ENCODE measurements at regions not wholly inside any gene's neighbourhood (a gene's known extent, or its start where the extent isn't known, plus 50 kb on each side); places are given as distances from the start of the nearest gene placed in this dataset.
"Not testable (repeated sequence)": the region's sequence is repeated elsewhere in the genome, so short reads cannot be mapped to it uniquely, and the experiment has no call there.

DNA sequence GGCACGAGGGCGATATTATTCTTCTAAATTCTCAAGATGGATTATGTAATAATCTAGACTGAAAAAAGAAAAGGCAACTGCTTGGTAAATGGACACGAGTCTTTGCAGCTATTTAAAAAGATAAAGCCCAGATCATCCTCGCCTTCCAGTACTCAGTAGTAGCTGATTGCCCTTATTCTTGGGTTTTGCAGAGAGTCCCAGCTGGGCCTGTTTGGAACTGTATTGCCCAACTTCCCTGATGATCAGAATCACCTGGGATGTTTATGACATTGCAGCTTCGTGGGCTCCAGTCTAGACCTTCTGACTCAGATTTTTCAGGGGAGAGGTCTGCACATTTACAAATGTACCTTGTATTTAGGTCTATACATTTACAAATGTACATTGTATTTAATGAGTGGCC lies 213.5 kb downstream of the RAB11FIP4 start (continued):
- TF ChIP-seq GABPA (IDR thresholded peaks at IDR 0.05; ENCODE audit: borderline replicate concordance, insufficient read depth, low read length) (no peak), SIX5 (IDR thresholded peaks at IDR 0.05; ENCODE audit: low read depth, low read length) (no peak), RXRA (IDR thresholded peaks at IDR 0.05; ENCODE audit: insufficient read depth, low read depth, low read length) (no peak), FOSL1 (IDR thresholded peaks at IDR 0.05; ENCODE audit: insufficient read depth, low read depth, low read length) (no peak), SUZ12 (IDR thresholded peaks at IDR 0.05; ENCODE audit: low read length) (no peak)

DNA sequence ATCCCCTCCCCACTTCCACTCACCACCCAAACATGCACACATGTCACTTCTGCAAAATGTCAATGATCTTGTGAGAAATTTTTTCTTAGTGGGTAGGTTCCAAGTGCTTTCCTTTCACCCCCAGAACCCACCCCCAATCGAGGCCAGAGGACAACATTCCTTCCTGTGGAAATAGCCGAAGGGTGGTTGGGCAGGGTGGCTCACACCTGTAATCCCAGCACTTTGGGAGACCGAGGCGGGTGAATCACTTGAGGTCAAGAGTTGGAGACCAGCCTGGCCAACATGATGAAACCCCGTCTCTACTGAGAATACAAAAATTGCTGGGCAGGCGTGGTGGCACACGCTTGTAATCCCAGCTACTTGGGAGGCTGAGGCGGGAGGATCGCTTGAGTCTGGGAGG lies 208.7 kb downstream of the RAB11FIP4 start:
- H3K4me1 ChIP-seq (replicated peaks in 1 of 4; ENCODE audit: control insufficient read depth in 3 of 4, insufficient read depth in 4 of 4, low read length in 3 of 4); H3K56ac ChIP-seq (replicated peaks; ENCODE audit: insufficient read length, low read depth, low read length); H4K8ac ChIP-seq (ENCODE audit: extremely low read depth, insufficient read depth, low read length); H2BK15ac ChIP-seq (ENCODE audit: low read length); H3K18ac ChIP-seq (ENCODE audit: extremely low read depth, low read length); H2AK5ac ChIP-seq (ENCODE audit: low read depth, low read length); H3K9ac ChIP-seq (replicated peaks in 1 of 4; ENCODE audit: extremely low read depth in 1 of 4, low read depth in 3 of 4, low read length in 3 of 4); H3K14ac ChIP-seq (ENCODE audit: insufficient read length); H2BK12ac ChIP-seq (ENCODE audit: low read depth, low read length); H3K27me3 ChIP-seq (replicated peaks in 1 of 4; ENCODE audit: control insufficient read depth in 3 of 4, extremely low read depth in 1 of 4, insufficient read depth in 3 of 4, low read length in 3 of 4); H3K4me2 ChIP-seq (ENCODE audit: insufficient read depth in 1 of 2, low read depth in 2 of 2, low read length in 2 of 2); H3K4ac ChIP-seq (replicated peaks; ENCODE audit: insufficient read length, low read depth, low read length); H2BK5ac ChIP-seq (ENCODE audit: low read depth, low read length); DNase-seq (ENCODE audit: low read depth in 1 of 2, low spot score in 2 of 2); H2AFZ ChIP-seq (ENCODE audit: low read length); H3K27ac ChIP-seq (ENCODE audit: low read depth, low read length); H3K79me2 ChIP-seq (ENCODE audit: control insufficient read depth in 1 of 2, insufficient read depth in 2 of 2, low read length in 2 of 2); POLR2A ChIA-PET (ENCODE audit: partially characterized antibody); H3K23ac ChIP-seq (ENCODE audit: insufficient read length); H3K79me1 ChIP-seq (ENCODE audit: low read depth, low read length); H4K5ac ChIP-seq (ENCODE audit: insufficient read length, low read depth, low read length); H3K9me3 ChIP-seq (ENCODE audit: insufficient read depth in 2 of 2, low read depth in 1 of 2, low read length in 1 of 2); FAIRE-seq; H3K23me2 ChIP-seq (ENCODE audit: low read depth, low read length); H2BK120ac ChIP-seq (replicated peaks; ENCODE audit: low read depth, low read length); H3K36me3 ChIP-seq (ENCODE audit: control insufficient read depth in 2 of 4, insufficient read depth in 4 of 4, low read length in 3 of 4); H4K91ac ChIP-seq (replicated peaks; ENCODE audit: insufficient read length, low read length); H2BK20ac ChIP-seq (ENCODE audit: low read length); H3K4me3 ChIP-seq (ENCODE audit: extremely low read depth in 1 of 4, insufficient read depth in 2 of 4, low read depth in 3 of 4, low read length in 4 of 4); H4K20me1 ChIP-seq (replicated peaks in 1 of 2; ENCODE audit: control insufficient read depth in 1 of 2, insufficient read depth in 2 of 2, low read length in 2 of 2): not testable (repeated sequence)
- WGBS, 2 experiments (ENCODE audit: extremely low coverage in 1 of 2, insufficient coverage in 1 of 2, insufficient read length in 1 of 2, insufficient replicate concordance in 2 of 2, low coverage in 1 of 2, low lambda C conversion rate in 2 of 2, missing lambda C conversion rate in 1 of 2) = 90% methylated on average over 9 of the region's 9 CpGs; no CpG with 5 or more reads in 1 of the 2 experiments
- CTCF ChIA-PET (ENCODE audit: partially characterized antibody) = interaction anchor here (1.0 kb wide), 1 partner anchor 33 kb away, joined by 3 read pairs; no protein-coding TSS in a partner anchor

Data from H1 (cell line).